ENCODE measurements at regions not wholly inside any gene's neighbourhood (a gene's known extent, or its start where the extent isn't known, plus 50 kb on each side); places are given as distances from the start of the nearest gene placed in this dataset.
"Not testable (repeated sequence)": the region's sequence is repeated elsewhere in the genome, so short reads cannot be mapped to it uniquely, and the experiment has no call there.

- no peak for DNase-seq (ENCODE audit: low read depth)
These were observed 83.9 kb upstream of the CPEB2 start for GRCh38 chr4:14918336-14918735.

- DNase-seq (ENCODE audit: low read depth): no peak
These were observed 82.5 kb upstream of the CPEB2 start for GRCh38 chr4:14919785-14920184.

- DNase-seq (ENCODE audit: low read depth): no peak
These were observed 82.0 kb upstream of the CPEB2 start for GRCh38 chr4:14920237-14920636.

- no peak for DNase-seq (ENCODE audit: low read depth)
These were observed 81.4 kb upstream of the CPEB2 start for GRCh38 chr4:14920759-14921320.

- not testable (repeated sequence) for DNase-seq (ENCODE audit: low read depth)
These were observed 80.5 kb upstream of the CPEB2 start for GRCh38 chr4:14921781-14922180.

- no peak for DNase-seq (ENCODE audit: low read depth)
These were observed 78.0 kb upstream of the CPEB2 start for GRCh38 chr4:14924076-14924811.

GRCh38 chr4:14924812-14925344 lies 77.4 kb upstream of the CPEB2 start:
- no peak for DNase-seq (ENCODE audit: low read depth)

- DNase-seq (ENCODE audit: low read depth): no peak
These were observed 76.8 kb upstream of the CPEB2 start for GRCh38 chr4:14925471-14925870.

- no peak for DNase-seq (ENCODE audit: low read depth)
These were observed 75.9 kb upstream of the CPEB2 start for GRCh38 chr4:14926368-14926767.

GRCh38 chr4:14928035-14928434 lies 74.2 kb upstream of the CPEB2 start:
- DNase-seq (ENCODE audit: low read depth): no peak

GRCh38 chr4:14929669-14930068 lies 72.6 kb upstream of the CPEB2 start:
- DNase-seq (ENCODE audit: low read depth): no peak

GRCh38 chr4:14934704-14935390 lies 67.4 kb upstream of the CPEB2 start:
- no peak for DNase-seq (ENCODE audit: low read depth)

- no peak for DNase-seq (ENCODE audit: low read depth)
These were observed 58.5 kb upstream of the CPEB2 start for GRCh38 chr4:14943749-14944148.

- DNase-seq (ENCODE audit: low read depth): no peak
These were observed 49.9 kb upstream of the CPEB2 start for GRCh38 chr4:14952352-14952751.

Data from GM04503 (cell line).